ENCODE measurements at regions not wholly inside any gene's neighbourhood (a gene's known extent, or its start where the extent isn't known, plus 50 kb on each side); places are given as distances from the start of the nearest gene placed in this dataset.

DNA sequence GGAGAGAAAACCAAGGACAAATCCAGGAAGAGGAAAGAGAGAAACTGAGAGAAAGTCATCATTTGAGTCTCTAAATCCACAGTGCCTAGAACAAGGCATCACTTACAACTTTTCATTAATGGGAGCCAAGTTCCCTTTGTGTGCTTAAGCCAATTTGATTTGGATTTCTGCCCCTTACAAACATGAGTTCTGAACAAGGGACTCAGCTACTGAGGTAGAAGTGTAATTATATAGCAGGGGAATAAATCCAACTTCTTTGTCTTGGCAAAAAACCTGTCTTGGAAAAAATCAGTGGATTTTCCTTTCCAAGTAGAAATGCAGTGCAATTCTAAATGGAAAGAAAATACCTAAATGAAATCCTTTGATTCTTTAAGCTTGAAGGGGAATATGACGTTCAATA is 307.2 kb upstream of the CNTN3 start:
- Histone ChIP-seq H3K27me3 (no peaks in the 10 kb centered on the region), H3K4me3 (no peak overlapping the region), H3K9me3 (no peaks in the 10 kb centered on the region), H3K4me1 (no peaks in the 10 kb centered on the region), H3K27ac (replicated peaks in 1 of 4) (no peak overlapping the region), H3K36me3 (no peaks in the 10 kb centered on the region)
- 82% methylated on average over 1 of the region's 1 CpG for WGBS
- TF ChIP-seq POLR2AphosphoS5 (IDR thresholded peaks at IDR 0.05) = no peak
- TF ChIP-seq, protein P1, sequence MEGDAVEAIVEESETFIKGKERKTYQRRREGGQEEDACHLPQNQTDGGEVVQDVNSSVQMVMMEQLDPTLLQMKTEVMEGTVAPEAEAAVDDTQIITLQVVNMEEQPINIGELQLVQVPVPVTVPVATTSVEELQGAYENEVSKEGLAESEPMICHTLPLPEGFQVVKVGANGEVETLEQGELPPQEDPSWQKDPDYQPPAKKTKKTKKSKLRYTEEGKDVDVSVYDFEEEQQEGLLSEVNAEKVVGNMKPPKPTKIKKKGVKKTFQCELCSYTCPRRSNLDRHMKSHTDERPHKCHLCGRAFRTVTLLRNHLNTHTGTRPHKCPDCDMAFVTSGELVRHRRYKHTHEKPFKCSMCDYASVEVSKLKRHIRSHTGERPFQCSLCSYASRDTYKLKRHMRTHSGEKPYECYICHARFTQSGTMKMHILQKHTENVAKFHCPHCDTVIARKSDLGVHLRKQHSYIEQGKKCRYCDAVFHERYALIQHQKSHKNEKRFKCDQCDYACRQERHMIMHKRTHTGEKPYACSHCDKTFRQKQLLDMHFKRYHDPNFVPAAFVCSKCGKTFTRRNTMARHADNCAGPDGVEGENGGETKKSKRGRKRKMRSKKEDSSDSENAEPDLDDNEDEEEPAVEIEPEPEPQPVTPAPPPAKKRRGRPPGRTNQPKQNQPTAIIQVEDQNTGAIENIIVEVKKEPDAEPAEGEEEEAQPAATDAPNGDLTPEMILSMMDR (IDR thresholded peaks at IDR 0.05) = no peak
- no peak for TF ChIP-seq EP300 (IDR thresholded peaks at IDR 0.05)
- TF ChIP-seq POLR2A (IDR thresholded peaks at IDR 0.05; ENCODE audit: low read depth) = no peak
- intact Hi-C loops (cut with DNase I) = no loop called here
- DNase-seq (ENCODE audit: extremely low spot score) = no peak

DNA sequence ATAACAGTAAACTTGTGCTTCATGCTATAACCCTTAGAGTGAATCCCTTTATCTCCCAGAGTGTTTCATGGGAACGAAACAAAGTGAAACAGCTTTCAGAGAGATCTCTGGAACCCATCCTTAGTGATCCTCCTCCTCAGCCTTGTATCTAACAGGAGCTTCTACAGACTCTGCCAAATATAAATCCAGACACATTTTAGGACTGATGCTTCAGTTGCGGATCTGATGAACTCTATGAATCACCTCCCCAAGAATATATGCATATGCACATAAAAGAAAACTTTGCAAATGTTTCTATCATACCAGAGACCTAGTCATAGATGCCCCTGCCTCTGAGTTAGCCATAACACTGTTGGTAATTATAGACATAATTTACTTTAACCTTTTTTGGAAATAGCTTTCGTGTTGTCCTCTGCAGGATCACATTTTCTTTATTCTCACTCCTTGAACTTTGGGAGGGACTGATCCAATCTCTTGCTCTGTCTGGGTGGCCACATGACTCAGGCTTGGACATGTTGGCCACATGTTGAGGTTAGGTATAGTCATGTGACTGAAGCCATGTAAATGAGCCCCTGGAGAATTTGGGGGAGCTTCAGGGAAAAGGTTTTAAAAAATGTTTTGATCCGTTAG is 306.4 kb upstream of the CNTN3 start:
- intact Hi-C loops (cut with DNase I) = no loop called here
- Histone ChIP-seq H3K27ac (replicated peaks in 1 of 4) (no peak overlapping the region), H3K36me3 (no peaks in the 10 kb centered on the region), H3K4me1 (no peaks in the 10 kb centered on the region), H3K27me3 (no peaks in the 10 kb centered on the region), H3K4me3 (no peak overlapping the region), H3K9me3 (no peaks in the 10 kb centered on the region)
- DNase-seq (ENCODE audit: extremely low spot score) = no peak
- TF ChIP-seq, protein P1 (IDR thresholded peaks at IDR 0.05) = no peak
- TF ChIP-seq POLR2AphosphoS5 (IDR thresholded peaks at IDR 0.05) (no peak), POLR2A (IDR thresholded peaks at IDR 0.05; ENCODE audit: low read depth) (no peak), EP300 (IDR thresholded peaks at IDR 0.05) (no peak)
- 78% methylated on average over 4 of the region's 4 CpGs for WGBS

DNA sequence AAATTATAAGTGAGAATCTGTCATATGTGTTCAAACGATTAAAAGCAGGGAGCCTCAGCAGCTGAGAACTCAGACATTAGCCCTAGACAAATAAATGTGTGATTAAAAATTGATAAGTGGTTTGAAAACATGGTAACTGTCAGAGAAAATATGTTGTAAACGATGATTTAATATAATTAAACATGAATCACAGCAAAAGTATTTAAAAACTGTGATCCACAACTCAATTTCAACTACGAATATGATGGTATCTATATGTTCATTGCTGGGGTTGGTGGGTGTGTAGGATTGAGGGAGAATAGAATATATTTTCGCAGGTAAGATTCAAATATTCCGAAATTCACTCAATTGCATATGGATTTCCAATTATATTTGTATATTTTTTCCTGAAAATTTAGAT is 302.2 kb upstream of the CNTN3 start:
- Histone ChIP-seq H3K27me3 (no peaks in the 10 kb centered on the region), H3K36me3 (no peaks in the 10 kb centered on the region), H3K27ac (replicated peaks in 1 of 4) (no peak overlapping the region), H3K9me3 (no peaks in the 10 kb centered on the region), H3K4me3 (no peak overlapping the region), H3K4me1 (no peaks in the 10 kb centered on the region)
- TF ChIP-seq EP300 (IDR thresholded peaks at IDR 0.05) (no peak), POLR2AphosphoS5 (IDR thresholded peaks at IDR 0.05) (no peak), POLR2A (IDR thresholded peaks at IDR 0.05; ENCODE audit: low read depth) (no peak)
- TF ChIP-seq, protein P1 (IDR thresholded peaks at IDR 0.05) = no peak
- DNase-seq (ENCODE audit: extremely low spot score) = no peak
- intact Hi-C loops (cut with DNase I) = no loop called here
- 70% methylated on average over 5 of the region's 5 CpGs for WGBS

DNA sequence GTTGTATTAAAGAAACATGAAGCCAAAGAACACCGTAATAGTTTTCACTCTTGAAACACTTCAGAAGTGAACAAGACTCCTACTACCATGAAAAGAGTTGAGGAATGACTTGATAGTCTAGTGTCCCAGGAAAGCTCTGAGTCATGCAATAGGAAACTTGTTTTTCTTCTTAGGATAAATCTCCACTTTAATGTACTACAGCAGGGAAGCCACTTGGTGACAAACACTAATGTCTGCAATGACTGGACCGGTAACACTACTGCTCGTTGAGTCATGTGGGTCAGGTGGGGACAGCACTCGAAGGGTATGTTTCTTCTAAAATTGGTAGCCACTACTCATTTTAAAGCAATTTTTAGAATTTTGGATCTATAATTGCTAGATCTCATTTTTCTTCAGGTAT is 291.7 kb upstream of the CNTN3 start:
- Histone ChIP-seq H3K4me1 (no peaks in the 10 kb centered on the region), H3K27me3 (no peaks in the 10 kb centered on the region), H3K9me3 (no peaks in the 10 kb centered on the region), H3K27ac (replicated peaks in 1 of 4) (no peak overlapping the region), H3K36me3 (no peaks in the 10 kb centered on the region), H3K4me3 (no peak overlapping the region)
- TF ChIP-seq POLR2AphosphoS5 (IDR thresholded peaks at IDR 0.05) (no peak), POLR2A (IDR thresholded peaks at IDR 0.05; ENCODE audit: low read depth) (no peak), EP300 (IDR thresholded peaks at IDR 0.05) (no peak)
- TF ChIP-seq, protein P1 (IDR thresholded peaks at IDR 0.05) = no peak
- DNase-seq (ENCODE audit: extremely low spot score) = no peak
- 68% methylated on average over 4 of the region's 4 CpGs for WGBS
- intact Hi-C loops (cut with DNase I) = no loop called here

DNA sequence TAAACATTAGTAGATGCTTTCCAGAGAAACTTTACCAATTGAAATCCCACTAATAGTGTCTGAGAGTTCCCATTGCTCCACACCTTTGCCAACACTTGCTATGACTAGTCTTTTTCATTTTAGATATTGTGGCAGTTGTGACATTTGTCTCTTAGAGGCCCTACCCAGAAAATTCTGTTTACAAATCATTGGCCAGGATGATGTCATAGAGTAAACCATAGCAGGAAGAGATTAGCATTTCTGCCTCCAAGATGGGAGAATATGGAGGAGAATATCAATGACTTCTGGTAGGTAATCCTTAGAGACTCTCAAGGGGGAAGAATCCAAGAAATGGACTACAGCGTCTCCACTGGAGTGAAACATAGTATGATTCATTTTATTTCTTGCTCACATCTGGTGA is 291.0 kb upstream of the CNTN3 start:
- WGBS = 84% methylated on average over 1 of the region's 1 CpG
- Histone ChIP-seq H3K4me1 (no peaks in the 10 kb centered on the region), H3K9me3 (no peaks in the 10 kb centered on the region), H3K27ac (replicated peaks in 1 of 4) (no peak overlapping the region), H3K4me3 (no peak overlapping the region), H3K27me3 (no peaks in the 10 kb centered on the region), H3K36me3 (no peaks in the 10 kb centered on the region)
- no peak for DNase-seq (ENCODE audit: extremely low spot score)
- intact Hi-C loops (cut with DNase I) = no loop called here
- TF ChIP-seq, protein P1 (IDR thresholded peaks at IDR 0.05) = no peak
- TF ChIP-seq EP300 (IDR thresholded peaks at IDR 0.05) = no peak
- no peak for TF ChIP-seq POLR2A (IDR thresholded peaks at IDR 0.05; ENCODE audit: low read depth)
- TF ChIP-seq POLR2AphosphoS5 (IDR thresholded peaks at IDR 0.05) = no peak
